Common myeloid progenitor, CD34-positive (primary cell): ENCODE measurements at regions not wholly inside any gene's neighbourhood (a gene's known extent, or its start where the extent isn't known, plus 50 kb on each side); places are given as distances from the start of the nearest gene placed in this dataset.

Experiments used
- CTCF ChIA-PET: fragments of 350-600 bp; sonication (Branson Sonifier 250); formaldehyde crosslinking; loops from one replicate; lab custom pipeline; 2021; ENCODE audit warnings: antibody characterized with exemption; lab: Charles Lee
- POLR2A ChIA-PET: fragments of 350-600 bp; sonication (Branson Sonifier 250); formaldehyde crosslinking; loops from one replicate; lab custom pipeline; 2021; ENCODE audit warnings: antibody characterized with exemption; lab: Charles Lee
- DNase-seq, 3 donors: peaks; one replicate each; pipeline versions ENCODE4 v3.0.0 to v3.0.0-alpha.2; 2013
- H3K27ac ChIP-seq, 2 experiments: 1 replicate in 1 of 2; 2 replicates in 1 of 2; pipeline ENCODE4 v1.7.0; 2013; ENCODE audit warnings: inconsistent platforms in 2 of 2, low read length in 2 of 2, mild to moderate bottlenecking in 2 of 2, low read depth in 1 of 2, moderate library complexity in 1 of 2; ENCODE audit not compliant: severe bottlenecking in 2 of 2, insufficient read depth in 1 of 2, poor library complexity in 1 of 2
- H3K27me3 ChIP-seq, 5 experiments: replicated peaks in 2 of 5; 1 replicate in 3 of 5; 2 replicates in 2 of 5; pipeline versions ENCODE4 v1.6.1 to v1.7.0; 2013; ENCODE audit warnings: low read length in 4 of 5, mild to moderate bottlenecking in 2 of 5, moderate library complexity in 2 of 5, inconsistent platforms in 1 of 5; ENCODE audit not compliant: insufficient read depth in 5 of 5, control insufficient read depth in 4 of 5
- H3K36me3 ChIP-seq, 4 experiments: 1 replicate in 2 of 4; 2 replicates in 2 of 4; pipeline versions ENCODE4 v1.6.1 to v1.7.0; 2013; ENCODE audit warnings: low read length in 3 of 4, control low read depth in 1 of 4, mild to moderate bottlenecking in 1 of 4; ENCODE audit not compliant: control insufficient read depth in 4 of 4, insufficient read depth in 4 of 4
- H3K4me1 ChIP-seq, 4 experiments: 1 replicate in 3 of 4; 2 replicates in 1 of 4; pipeline versions ENCODE4 v1.6.1 to v1.7.1; 2013; ENCODE audit warnings: low read length in 3 of 4, mild to moderate bottlenecking in 3 of 4, control low read depth in 1 of 4, inconsistent platforms in 1 of 4, moderate library complexity in 1 of 4; ENCODE audit not compliant: control insufficient read depth in 4 of 4, insufficient read depth in 4 of 4; ENCODE audit errors: control extremely low read depth in 1 of 4
- H3K4me3 ChIP-seq, 7 experiments: 1 replicate in 4 of 7; 2 replicates in 3 of 7; pipeline versions ENCODE4 v1.5.1 to v1.7.0; 2013; ENCODE audit warnings: mild to moderate bottlenecking in 7 of 7, low read length in 6 of 7, moderate library complexity in 6 of 7, inconsistent platforms in 2 of 7, low read depth in 2 of 7, control low read depth in 1 of 7; ENCODE audit not compliant: insufficient read depth in 4 of 7, control insufficient read depth in 1 of 7; ENCODE audit errors: extremely low read depth in 1 of 7
- H3K9me3 ChIP-seq, 5 experiments: 1 replicate in 4 of 5; 2 replicates in 1 of 5; pipeline versions ENCODE4 v1.6.1 to v1.7.1; 2013; ENCODE audit warnings: low read length in 4 of 5, mild to moderate bottlenecking in 2 of 5, inconsistent platforms in 1 of 5, low read depth in 1 of 5, moderate library complexity in 1 of 5; ENCODE audit not compliant: control insufficient read depth in 4 of 5, insufficient read depth in 2 of 5; ENCODE audit errors: control extremely low read depth in 1 of 5
- WGBS: methylation state at CpG from one replicate; pipeline ENCODE4 v1.1.5; 2013; ENCODE audit not compliant: insufficient coverage; 5-methylcytosine and 5-hydroxymethylcytosine counted together

GRCh38 chr1:217088011-217088410 is 364.8 kb upstream of the ESRRG start:
- Histone ChIP-seq H3K36me3 (no peaks in the 10 kb centered on the region), H3K9me3 (no peaks in the 10 kb centered on the region), H3K4me1 (peaks cover 2 to 9% (median 3%) of the 10 kb centered on the region in 4 experiments), H3K27ac (no peak overlapping the region), H3K27me3 (peaks cover 0 to 55% (median 21%) of the 10 kb centered on the region in 5 experiments), H3K4me3 (no peak overlapping the region)
- no CpG with 5 or more reads among the region's 3 CpGs for WGBS
- DNase-seq: no peak
- POLR2A ChIA-PET: no interaction called here
- CTCF ChIA-PET: no interaction called here

GRCh38 chr1:217079584-217079983 is 356.4 kb upstream of the ESRRG start:
- H3K9me3 ChIP-seq: no peaks in the 10 kb centered on the region
- H3K27me3 ChIP-seq: peaks cover 0 to 2% (median 0%) of the 10 kb centered on the region in 5 experiments
- no peaks in the 10 kb centered on the region for H3K36me3 ChIP-seq
- no peak for DNase-seq
- ChIA-PET CTCF (no interaction called here), POLR2A (no interaction called here)
- WGBS: 92% methylated on average over 2 of the region's 3 CpGs
- no peaks in the 10 kb centered on the region for H3K4me1 ChIP-seq
- H3K4me3 ChIP-seq: no peak overlapping the region
- no peak overlapping the region for H3K27ac ChIP-seq

- Histone ChIP-seq H3K4me1 (no peaks in the 10 kb centered on the region), H3K27ac (no peak overlapping the region), H3K9me3 (no peaks in the 10 kb centered on the region), H3K36me3 (no peaks in the 10 kb centered on the region), H3K4me3 (no peak overlapping the region), H3K27me3 (peaks cover 0 to 2% (median 0%) of the 10 kb centered on the region in 5 experiments)
- ChIA-PET CTCF (no interaction called here), POLR2A (no interaction called here)
- DNase-seq: no peak
- no CpG with 5 or more reads among the region's 1 CpG for WGBS
Observed at GRCh38 chr1:217078959-217079358, 355.7 kb upstream of the ESRRG start.

- no peak overlapping the region for H3K27ac ChIP-seq
- no peaks in the 10 kb centered on the region for H3K9me3 ChIP-seq
- no peaks in the 10 kb centered on the region for H3K36me3 ChIP-seq
- H3K4me3 ChIP-seq: no peak overlapping the region
- ChIA-PET CTCF (no interaction called here), POLR2A (no interaction called here)
- H3K4me1 ChIP-seq: no peaks in the 10 kb centered on the region
- peaks cover 0 to 2% (median 0%) of the 10 kb centered on the region in 5 experiments for H3K27me3 ChIP-seq
- WGBS: 63% methylated on average over 3 of the region's 5 CpGs
- no peak for DNase-seq
Observed at GRCh38 chr1:217078078-217078690, 355.0 kb upstream of the ESRRG start.

- no peaks in the 10 kb centered on the region for H3K9me3 ChIP-seq
- no peak overlapping the region for H3K4me3 ChIP-seq
- ChIA-PET POLR2A (no interaction called here), CTCF (no interaction called here)
- no peaks in the 10 kb centered on the region for H3K36me3 ChIP-seq
- no peaks in the 10 kb centered on the region for H3K4me1 ChIP-seq
- no CpG with 5 or more reads among the region's 3 CpGs for WGBS
- peaks cover 0 to 2% (median 0%) of the 10 kb centered on the region in 5 experiments for H3K27me3 ChIP-seq
- H3K27ac ChIP-seq: no peak overlapping the region
- no peak for DNase-seq
Observed at GRCh38 chr1:217077426-217077825, 354.2 kb upstream of the ESRRG start.

- Histone ChIP-seq H3K4me3 (no peak overlapping the region), H3K36me3 (no peaks in the 10 kb centered on the region), H3K9me3 (no peaks in the 10 kb centered on the region), H3K27ac (no peak overlapping the region), H3K27me3 (peaks cover 0 to 2% (median 0%) of the 10 kb centered on the region in 5 experiments), H3K4me1 (no peaks in the 10 kb centered on the region)
- ChIA-PET POLR2A (no interaction called here), CTCF (no interaction called here)
- peak in 1 of 3 donors; percentile 2 for DNase-seq
- WGBS: 57% methylated on average over 1 of the region's 2 CpGs
Observed at GRCh38 chr1:217076902-217077301, 353.7 kb upstream of the ESRRG start.

- peaks cover 0 to 2% (median 0%) of the 10 kb centered on the region in 5 experiments for H3K27me3 ChIP-seq
- H3K9me3 ChIP-seq: no peaks in the 10 kb centered on the region
- ChIA-PET POLR2A (no interaction called here), CTCF (interaction anchor here (1.0 kb wide), 1 partner anchor 10 kb away, joined by 3 read pairs; no protein-coding TSS in a partner anchor)
- no CpG with 5 or more reads among the region's 1 CpG for WGBS
- H3K36me3 ChIP-seq: no peaks in the 10 kb centered on the region
- H3K4me1 ChIP-seq: no peaks in the 10 kb centered on the region
- no peak for DNase-seq
- H3K4me3 ChIP-seq: no peak overlapping the region
- no peak overlapping the region for H3K27ac ChIP-seq
Observed at GRCh38 chr1:217072926-217073325, 349.7 kb upstream of the ESRRG start.
